ENCODE measurements at regions not wholly inside any gene's neighbourhood (a gene's known extent, or its start where the extent isn't known, plus 50 kb on each side); places are given as distances from the start of the nearest gene placed in this dataset.
"Not testable (repeated sequence)": the region's sequence is repeated elsewhere in the genome, so short reads cannot be mapped to it uniquely, and the experiment has no call there.

DNA sequence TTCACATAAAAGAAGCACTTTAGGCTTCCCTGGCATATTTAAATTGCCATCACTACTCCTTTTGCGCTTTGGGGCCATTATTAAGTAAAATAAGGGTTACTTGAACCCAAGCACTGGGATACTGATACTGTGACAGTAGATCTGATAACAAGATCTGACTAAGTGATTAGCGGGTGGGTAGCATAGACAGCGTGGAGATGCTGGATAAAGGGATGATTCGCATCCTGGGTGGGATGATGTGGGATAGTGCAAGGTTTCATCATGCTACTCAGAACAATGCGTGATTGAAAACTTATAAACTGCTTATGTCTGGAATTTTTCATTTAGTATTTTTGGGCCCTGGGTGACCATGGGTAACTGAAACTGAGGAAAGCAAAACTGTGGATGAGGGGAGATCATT is 75.1 kb downstream of the PTTG1 start:
- Histone ChIP-seq H3K27ac (ENCODE audit: low read depth, low read length) (no peak overlapping the region), H2AFZ (ENCODE audit: low read length) (no peak overlapping the region), H3K36me3 (ENCODE audit: insufficient read depth, low read length) (no peaks in the 10 kb centered on the region), H4K20me1 (ENCODE audit: insufficient read depth, low read length) (no peaks in the 10 kb centered on the region), H3K4me3 (ENCODE audit: insufficient read depth, low read length) (no peak overlapping the region), H3K4me2 (ENCODE audit: insufficient read depth, low read length) (no peak overlapping the region), H3K4me1 (ENCODE audit: insufficient read depth, low read length) (peaks cover 6% of the 10 kb centered on the region), H3K9me3 (ENCODE audit: low read depth, low read length) (no peaks in the 10 kb centered on the region), H3K79me2 (ENCODE audit: insufficient read depth, low read length) (no peaks in the 10 kb centered on the region), H3K27me3 (ENCODE audit: insufficient read depth, low read length) (no peaks in the 10 kb centered on the region)
- TF ChIP-seq, protein P1, sequence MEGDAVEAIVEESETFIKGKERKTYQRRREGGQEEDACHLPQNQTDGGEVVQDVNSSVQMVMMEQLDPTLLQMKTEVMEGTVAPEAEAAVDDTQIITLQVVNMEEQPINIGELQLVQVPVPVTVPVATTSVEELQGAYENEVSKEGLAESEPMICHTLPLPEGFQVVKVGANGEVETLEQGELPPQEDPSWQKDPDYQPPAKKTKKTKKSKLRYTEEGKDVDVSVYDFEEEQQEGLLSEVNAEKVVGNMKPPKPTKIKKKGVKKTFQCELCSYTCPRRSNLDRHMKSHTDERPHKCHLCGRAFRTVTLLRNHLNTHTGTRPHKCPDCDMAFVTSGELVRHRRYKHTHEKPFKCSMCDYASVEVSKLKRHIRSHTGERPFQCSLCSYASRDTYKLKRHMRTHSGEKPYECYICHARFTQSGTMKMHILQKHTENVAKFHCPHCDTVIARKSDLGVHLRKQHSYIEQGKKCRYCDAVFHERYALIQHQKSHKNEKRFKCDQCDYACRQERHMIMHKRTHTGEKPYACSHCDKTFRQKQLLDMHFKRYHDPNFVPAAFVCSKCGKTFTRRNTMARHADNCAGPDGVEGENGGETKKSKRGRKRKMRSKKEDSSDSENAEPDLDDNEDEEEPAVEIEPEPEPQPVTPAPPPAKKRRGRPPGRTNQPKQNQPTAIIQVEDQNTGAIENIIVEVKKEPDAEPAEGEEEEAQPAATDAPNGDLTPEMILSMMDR (IDR thresholded peaks at IDR 0.05; ENCODE audit: extremely low read depth, low read depth, low read length) = no peak
- no peak for DNase-seq (ENCODE audit: insufficient read length, low spot score, missing footprints)

DNA sequence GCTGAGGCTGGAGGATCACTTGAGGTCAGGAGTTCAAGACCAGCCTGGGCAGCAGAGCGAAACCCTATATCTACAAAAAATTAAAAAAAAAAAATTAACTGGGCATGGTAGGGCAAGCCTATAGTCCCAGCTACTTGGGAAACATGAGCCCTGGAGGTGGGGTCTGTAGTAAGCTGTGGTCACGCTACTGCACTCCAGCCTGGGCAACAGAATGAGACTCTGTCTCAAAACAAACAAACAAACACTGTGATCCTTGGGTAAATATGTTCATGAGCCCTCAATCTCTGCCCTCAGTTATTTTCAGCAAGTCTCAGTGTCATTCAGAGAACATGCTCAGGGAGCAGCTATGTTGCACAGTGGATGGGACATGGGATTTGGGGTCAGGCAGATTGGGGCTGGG is 76.2 kb downstream of the PTTG1 start:
- Histone ChIP-seq H3K4me3 (ENCODE audit: insufficient read depth, low read length) (no peak overlapping the region), H3K79me2 (ENCODE audit: insufficient read depth, low read length) (no peaks in the 10 kb centered on the region), H2AFZ (ENCODE audit: low read length) (no peak overlapping the region), H3K4me2 (ENCODE audit: insufficient read depth, low read length) (no peak overlapping the region), H3K4me1 (ENCODE audit: insufficient read depth, low read length) (no peaks in the 10 kb centered on the region), H3K9me3 (ENCODE audit: low read depth, low read length) (no peaks in the 10 kb centered on the region), H4K20me1 (ENCODE audit: insufficient read depth, low read length) (no peaks in the 10 kb centered on the region), H3K36me3 (ENCODE audit: insufficient read depth, low read length) (no peaks in the 10 kb centered on the region), H3K27me3 (ENCODE audit: insufficient read depth, low read length) (no peaks in the 10 kb centered on the region), H3K27ac (ENCODE audit: low read depth, low read length) (no peak overlapping the region)
- DNase-seq (ENCODE audit: insufficient read length, low spot score, missing footprints) = no peak
- TF ChIP-seq, protein P1 (IDR thresholded peaks at IDR 0.05; ENCODE audit: extremely low read depth, low read depth, low read length) = no peak

DNA sequence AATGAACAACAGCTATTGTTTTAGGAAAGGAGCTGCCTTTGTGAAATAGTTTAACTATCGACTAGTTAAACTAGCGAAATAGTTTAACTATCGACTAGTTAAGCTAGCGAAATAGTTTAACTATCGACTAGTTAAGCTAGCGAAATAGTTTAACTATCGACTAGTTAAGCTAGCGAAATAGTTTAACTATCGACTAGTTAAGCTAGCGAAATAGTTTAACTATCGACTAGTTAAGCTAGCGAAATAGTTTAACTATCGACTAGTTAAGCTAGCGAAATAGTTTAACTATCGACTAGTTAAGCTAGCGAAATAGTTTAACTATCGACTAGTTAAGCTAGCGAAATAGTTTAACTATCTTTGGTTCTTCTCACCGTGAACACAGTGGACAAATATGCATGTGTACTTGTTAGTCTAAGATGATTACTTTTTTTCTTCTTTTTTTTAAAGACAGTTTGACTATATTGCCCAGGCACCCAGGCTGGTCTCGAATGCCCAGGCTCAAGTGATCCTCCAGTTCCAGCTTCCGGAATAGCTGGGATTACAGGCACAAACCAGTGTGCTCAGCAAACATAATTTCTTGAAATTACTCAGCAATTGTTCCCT is 76.9 kb downstream of the PTTG1 start:
- H3K4me3 ChIP-seq (ENCODE audit: insufficient read depth, low read length); H3K4me1 ChIP-seq (ENCODE audit: insufficient read depth, low read length); H3K36me3 ChIP-seq (ENCODE audit: insufficient read depth, low read length); H3K27me3 ChIP-seq (ENCODE audit: insufficient read depth, low read length); H3K9me3 ChIP-seq (ENCODE audit: low read depth, low read length); H2AFZ ChIP-seq (ENCODE audit: low read length); H3K79me2 ChIP-seq (ENCODE audit: insufficient read depth, low read length); H3K27ac ChIP-seq (ENCODE audit: low read depth, low read length); DNase-seq (ENCODE audit: insufficient read length, low spot score, missing footprints); H4K20me1 ChIP-seq (ENCODE audit: insufficient read depth, low read length); H3K4me2 ChIP-seq (ENCODE audit: insufficient read depth, low read length): not testable (repeated sequence)

DNA sequence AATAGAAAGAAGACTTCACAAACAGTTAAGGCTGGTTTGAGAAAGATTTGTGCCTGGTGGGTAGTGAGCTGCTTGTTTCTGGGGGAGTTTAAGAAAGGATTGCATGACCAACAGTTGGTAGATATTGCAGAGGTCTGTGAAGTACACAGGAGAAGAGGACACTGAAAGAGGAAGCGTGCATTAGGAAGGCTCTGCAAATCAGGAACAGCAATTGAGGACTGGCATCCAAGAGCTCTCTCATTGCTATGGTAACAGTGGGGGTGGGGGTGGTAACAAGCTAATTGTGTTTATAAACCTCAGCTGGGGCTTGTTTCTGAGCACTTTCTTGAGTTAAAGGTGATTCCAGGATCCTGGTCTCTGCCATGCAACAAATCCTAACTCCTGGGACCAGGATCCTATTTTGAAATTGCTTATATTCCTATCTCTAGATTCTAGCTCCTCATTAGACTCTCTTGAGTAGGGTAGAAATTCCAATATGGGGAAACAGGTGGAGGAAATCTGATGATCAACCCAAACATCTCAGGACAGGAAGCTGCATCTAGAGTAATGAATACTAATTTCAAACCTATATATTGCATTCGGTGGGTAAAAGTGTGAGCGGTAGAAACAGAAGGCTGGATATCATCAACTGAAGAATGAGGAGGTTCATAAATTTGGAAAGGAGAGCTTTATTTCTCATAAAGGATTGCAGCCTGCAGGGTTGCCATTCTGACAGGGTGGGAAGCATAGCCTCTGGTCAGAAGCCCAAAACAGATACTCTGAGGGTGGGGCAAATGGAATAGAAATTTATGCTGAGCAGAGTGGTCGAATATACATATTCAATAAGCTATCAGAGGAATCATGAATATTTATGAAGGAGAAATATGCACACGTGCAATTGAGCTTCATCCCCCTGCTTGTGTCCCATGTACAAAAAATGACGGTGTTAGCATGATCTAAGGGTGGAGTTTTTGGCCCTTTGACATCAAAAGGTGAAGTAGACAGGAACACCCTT is 79.4 kb downstream of the PTTG1 start:
- Histone ChIP-seq H4K20me1 (ENCODE audit: insufficient read depth, low read length) (no peaks in the 10 kb centered on the region), H3K9me3 (ENCODE audit: low read depth, low read length) (no peaks in the 10 kb centered on the region), H3K4me3 (ENCODE audit: insufficient read depth, low read length) (no peak overlapping the region), H3K27ac (ENCODE audit: low read depth, low read length) (no peak overlapping the region), H3K4me1 (ENCODE audit: insufficient read depth, low read length) (no peaks in the 10 kb centered on the region), H2AFZ (ENCODE audit: low read length) (no peak overlapping the region), H3K79me2 (ENCODE audit: insufficient read depth, low read length) (no peaks in the 10 kb centered on the region), H3K4me2 (ENCODE audit: insufficient read depth, low read length) (no peak overlapping the region), H3K36me3 (ENCODE audit: insufficient read depth, low read length) (no peaks in the 10 kb centered on the region), H3K27me3 (ENCODE audit: insufficient read depth, low read length) (no peaks in the 10 kb centered on the region)
- TF ChIP-seq, protein P1 (IDR thresholded peaks at IDR 0.05; ENCODE audit: extremely low read depth, low read depth, low read length) = no peak
- no peak for DNase-seq (ENCODE audit: insufficient read length, low spot score, missing footprints)

Measured in osteoblast (primary cell).